ENCODE measurements at regions not wholly inside any gene's neighbourhood (a gene's known extent, or its start where the extent isn't known, plus 50 kb on each side); places are given as distances from the start of the nearest gene placed in this dataset.

- TF ChIP-seq, protein P1, sequence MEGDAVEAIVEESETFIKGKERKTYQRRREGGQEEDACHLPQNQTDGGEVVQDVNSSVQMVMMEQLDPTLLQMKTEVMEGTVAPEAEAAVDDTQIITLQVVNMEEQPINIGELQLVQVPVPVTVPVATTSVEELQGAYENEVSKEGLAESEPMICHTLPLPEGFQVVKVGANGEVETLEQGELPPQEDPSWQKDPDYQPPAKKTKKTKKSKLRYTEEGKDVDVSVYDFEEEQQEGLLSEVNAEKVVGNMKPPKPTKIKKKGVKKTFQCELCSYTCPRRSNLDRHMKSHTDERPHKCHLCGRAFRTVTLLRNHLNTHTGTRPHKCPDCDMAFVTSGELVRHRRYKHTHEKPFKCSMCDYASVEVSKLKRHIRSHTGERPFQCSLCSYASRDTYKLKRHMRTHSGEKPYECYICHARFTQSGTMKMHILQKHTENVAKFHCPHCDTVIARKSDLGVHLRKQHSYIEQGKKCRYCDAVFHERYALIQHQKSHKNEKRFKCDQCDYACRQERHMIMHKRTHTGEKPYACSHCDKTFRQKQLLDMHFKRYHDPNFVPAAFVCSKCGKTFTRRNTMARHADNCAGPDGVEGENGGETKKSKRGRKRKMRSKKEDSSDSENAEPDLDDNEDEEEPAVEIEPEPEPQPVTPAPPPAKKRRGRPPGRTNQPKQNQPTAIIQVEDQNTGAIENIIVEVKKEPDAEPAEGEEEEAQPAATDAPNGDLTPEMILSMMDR (IDR thresholded peaks at IDR 0.05; ENCODE audit: low read length) = no peak
- TF ChIP-seq EZH2phosphoT487 (IDR thresholded peaks at IDR 0.05; ENCODE audit: low read length) = no peak
- TF ChIP-seq EZH2 (optimal IDR thresholded peaks at IDR 0.05; ENCODE audit: low read depth, low read length) = no peak
Observed at GRCh38 chr1:106699433-106699832, 357.0 kb upstream of the PRMT6 start.

All from MM.1S (cell line).